ENCODE measurements at regions not wholly inside any gene's neighbourhood (a gene's known extent, or its start where the extent isn't known, plus 50 kb on each side); places are given as distances from the start of the nearest gene placed in this dataset.

DNA sequence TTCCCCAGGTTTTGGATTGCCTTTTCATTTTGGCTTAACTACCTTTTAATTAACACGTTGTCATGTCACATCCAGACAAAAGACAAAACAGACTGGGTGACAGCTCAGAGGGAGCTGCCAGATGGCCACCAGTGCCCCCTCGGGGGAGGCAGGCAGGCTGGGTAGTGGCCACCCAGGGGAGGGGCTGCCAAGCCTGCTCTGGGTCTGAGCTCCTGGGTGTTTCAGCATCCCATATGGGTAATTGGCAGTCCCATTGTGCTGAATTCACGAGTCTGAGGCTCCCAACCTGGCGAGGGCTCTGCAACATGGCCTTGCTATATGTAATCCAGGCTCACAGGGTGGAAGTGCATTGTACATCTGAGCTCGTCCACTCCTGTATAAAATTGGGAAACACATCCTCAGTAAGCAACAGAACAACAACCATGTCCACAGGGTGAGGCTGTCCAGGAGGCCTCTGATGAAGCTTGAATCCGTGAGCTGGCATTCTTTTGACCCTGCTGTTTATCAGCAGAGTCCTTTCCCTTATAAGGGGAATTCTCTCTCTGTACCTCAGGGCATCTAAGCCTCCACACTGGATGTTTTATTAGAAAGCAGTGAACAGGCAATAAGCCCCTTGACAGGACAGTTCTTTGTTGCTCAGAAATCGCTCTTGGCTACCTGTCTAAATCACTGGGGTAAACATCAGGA, 111.7 kb upstream of the SLC22A23 start:
- no peaks in the 10 kb centered on the region for H3K4me1 ChIP-seq (ENCODE audit: control insufficient read depth, insufficient read depth, low read length)
- no peak for ATAC-seq
- H3K27ac ChIP-seq (ENCODE audit: low read length): no peak overlapping the region
- H3K36me3 ChIP-seq (ENCODE audit: control insufficient read depth, insufficient read depth, low read length): no peaks in the 10 kb centered on the region
- H3K9me3 ChIP-seq (ENCODE audit: control insufficient read depth, insufficient read depth, low read depth, low read length): no peaks in the 10 kb centered on the region
- intact Hi-C loops (cut with micrococcal nuclease; ENCODE audit: unreplicated experiment): no loop called here
- ChIA-PET CTCF (no interaction called here), POLR2A (interaction anchor here (0.7 kb wide), 1 partner anchor 22 kb away, joined by 3 read pairs; no protein-coding TSS in a partner anchor)
- TF ChIP-seq SIN3A (IDR thresholded peaks at IDR 0.05; ENCODE audit: borderline replicate concordance, insufficient read depth, low read depth, low read length) (no peak), REST (IDR thresholded peaks at IDR 0.05; ENCODE audit: insufficient read depth in 1 of 2, low read depth in 2 of 2, low read length in 1 of 2) (no peak), TCF7L2 (IDR thresholded peaks at IDR 0.05; ENCODE audit: low read depth, low read length) (no peak), POLR2AphosphoS5 (IDR thresholded peaks at IDR 0.05; ENCODE audit: low read depth, low read length) (no peak)
- TF ChIP-seq, protein P1, sequence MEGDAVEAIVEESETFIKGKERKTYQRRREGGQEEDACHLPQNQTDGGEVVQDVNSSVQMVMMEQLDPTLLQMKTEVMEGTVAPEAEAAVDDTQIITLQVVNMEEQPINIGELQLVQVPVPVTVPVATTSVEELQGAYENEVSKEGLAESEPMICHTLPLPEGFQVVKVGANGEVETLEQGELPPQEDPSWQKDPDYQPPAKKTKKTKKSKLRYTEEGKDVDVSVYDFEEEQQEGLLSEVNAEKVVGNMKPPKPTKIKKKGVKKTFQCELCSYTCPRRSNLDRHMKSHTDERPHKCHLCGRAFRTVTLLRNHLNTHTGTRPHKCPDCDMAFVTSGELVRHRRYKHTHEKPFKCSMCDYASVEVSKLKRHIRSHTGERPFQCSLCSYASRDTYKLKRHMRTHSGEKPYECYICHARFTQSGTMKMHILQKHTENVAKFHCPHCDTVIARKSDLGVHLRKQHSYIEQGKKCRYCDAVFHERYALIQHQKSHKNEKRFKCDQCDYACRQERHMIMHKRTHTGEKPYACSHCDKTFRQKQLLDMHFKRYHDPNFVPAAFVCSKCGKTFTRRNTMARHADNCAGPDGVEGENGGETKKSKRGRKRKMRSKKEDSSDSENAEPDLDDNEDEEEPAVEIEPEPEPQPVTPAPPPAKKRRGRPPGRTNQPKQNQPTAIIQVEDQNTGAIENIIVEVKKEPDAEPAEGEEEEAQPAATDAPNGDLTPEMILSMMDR (IDR thresholded peaks at IDR 0.05): no peak
- DNase-seq (ENCODE audit: low read depth, low spot score): no peak
- in situ Hi-C loops (cut with HindIII; ENCODE audit: low pct_unique_long_range_greater_than_20kb, low sequenced_read_pairs): no loop called here
- H3K27me3 ChIP-seq (ENCODE audit: control insufficient read depth, insufficient read depth, low read length): no peaks in the 10 kb centered on the region; the same call in 1 of the 2 replicates
- no TSS peak for BruUV-seq (replicated peaks)
- no peak overlapping the region for H3K4me3 ChIP-seq (ENCODE audit: low read depth in 2 of 2, low read length in 2 of 2)

DNA sequence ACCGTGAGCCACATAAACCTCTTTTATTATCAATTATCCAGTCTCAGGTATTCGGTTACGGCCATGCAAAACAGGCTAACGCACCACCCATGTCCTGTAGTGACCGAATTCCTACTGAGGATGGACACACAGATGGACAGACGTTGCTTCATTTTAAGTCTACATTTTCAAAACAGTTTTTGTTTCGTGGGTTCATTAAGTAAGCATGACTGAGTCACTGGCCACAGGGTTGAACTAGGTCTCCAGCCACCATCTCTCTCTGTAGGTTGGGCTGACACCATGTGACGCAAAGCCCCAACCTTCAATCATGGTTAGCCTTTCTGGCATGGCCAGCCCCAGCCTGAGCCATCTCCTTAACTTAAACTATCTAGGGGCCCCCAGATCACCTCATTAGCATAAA, 110.0 kb upstream of the SLC22A23 start:
- ChIA-PET CTCF (no interaction called here), POLR2A (no interaction called here)
- TF ChIP-seq, protein P1 (IDR thresholded peaks at IDR 0.05): no peak
- TF ChIP-seq TCF7L2 (IDR thresholded peaks at IDR 0.05; ENCODE audit: low read depth, low read length) (no peak), REST (IDR thresholded peaks at IDR 0.05; ENCODE audit: insufficient read depth in 1 of 2, low read depth in 2 of 2, low read length in 1 of 2) (no peak), SIN3A (IDR thresholded peaks at IDR 0.05; ENCODE audit: borderline replicate concordance, insufficient read depth, low read depth, low read length) (no peak), POLR2AphosphoS5 (IDR thresholded peaks at IDR 0.05; ENCODE audit: low read depth, low read length) (no peak)
- H3K9me3 ChIP-seq (ENCODE audit: control insufficient read depth, insufficient read depth, low read depth, low read length): no peaks in the 10 kb centered on the region
- H3K4me1 ChIP-seq (ENCODE audit: control insufficient read depth, insufficient read depth, low read length): no peaks in the 10 kb centered on the region
- no TSS peak for BruUV-seq (replicated peaks)
- DNase-seq (ENCODE audit: low read depth, low spot score) (no peak), ATAC-seq (no peak)
- in situ Hi-C loops (cut with HindIII; ENCODE audit: low pct_unique_long_range_greater_than_20kb, low sequenced_read_pairs) (no loop called here), intact Hi-C loops (cut with micrococcal nuclease; ENCODE audit: unreplicated experiment) (no loop called here)
- H3K27ac ChIP-seq (ENCODE audit: low read length): no peak overlapping the region
- H3K4me3 ChIP-seq (ENCODE audit: low read depth in 2 of 2, low read length in 2 of 2): no peak overlapping the region
- no peaks in the 10 kb centered on the region for H3K36me3 ChIP-seq (ENCODE audit: control insufficient read depth, insufficient read depth, low read length)
- no peaks in the 10 kb centered on the region; the same call in 1 of the 2 replicates for H3K27me3 ChIP-seq (ENCODE audit: control insufficient read depth, insufficient read depth, low read length)
